SW480 (cell line): ENCODE measurements at regions not wholly inside any gene's neighbourhood (a gene's known extent, or its start where the extent isn't known, plus 50 kb on each side); places are given as distances from the start of the nearest gene placed in this dataset.
A peak's percentile ranks its signal among the peaks of the same experiment; 100 is the strongest.
"Not testable (repeated sequence)": the region's sequence is repeated elsewhere in the genome, so short reads cannot be mapped to it uniquely, and the experiment has no call there.

Experiments used
- DNase-seq: peaks from one replicate; pipeline ENCODE4 v3.0.0-alpha.2; 2016; ENCODE audit warnings: low spot score

- DNase-seq = not testable (repeated sequence)
These were observed 186.1 kb upstream of the FTMT start for GRCh38 chr5:121665542-121665941.

- DNase-seq = no peak
These were observed 184.4 kb upstream of the FTMT start for GRCh38 chr5:121667292-121667691.

GRCh38 chr5:121668635-121669034, 183.0 kb upstream of the FTMT start:
- DNase-seq = peak; percentile 9

GRCh38 chr5:121671624-121672023, 180.1 kb upstream of the FTMT start:
- DNase-seq = no peak

GRCh38 chr5:121675924-121676323, 175.8 kb upstream of the FTMT start:
- DNase-seq = no peak

- no peak for DNase-seq
These were observed 170.3 kb upstream of the FTMT start for GRCh38 chr5:121681229-121681855.

GRCh38 chr5:121688126-121688525, 163.6 kb upstream of the FTMT start:
- no peak for DNase-seq

GRCh38 chr5:121688781-121689180, 162.9 kb upstream of the FTMT start:
- no peak for DNase-seq

- DNase-seq = no peak
These were observed 160.2 kb upstream of the FTMT start for GRCh38 chr5:121691478-121691877.

- no peak for DNase-seq
These were observed 159.5 kb upstream of the FTMT start for GRCh38 chr5:121692158-121692557.

GRCh38 chr5:121693864-121694263, 157.8 kb upstream of the FTMT start:
- DNase-seq = no peak

GRCh38 chr5:121695307-121695706, 156.4 kb upstream of the FTMT start:
- no peak for DNase-seq

- no peak for DNase-seq
These were observed 153.0 kb upstream of the FTMT start for GRCh38 chr5:121698690-121699089.

GRCh38 chr5:121701731-121702130, 150.0 kb upstream of the FTMT start:
- no peak for DNase-seq

- DNase-seq = no peak
These were observed 149.0 kb upstream of the FTMT start for GRCh38 chr5:121702682-121703081.

GRCh38 chr5:121704291-121704690, 147.4 kb upstream of the FTMT start:
- DNase-seq = no peak

- no peak for DNase-seq
These were observed 145.0 kb upstream of the FTMT start for GRCh38 chr5:121706686-121707085.

GRCh38 chr5:121707178-121707577, 144.5 kb upstream of the FTMT start:
- DNase-seq = no peak

- no peak for DNase-seq
These were observed 140.3 kb upstream of the FTMT start for GRCh38 chr5:121711416-121711815.

- DNase-seq = no peak
These were observed 132.4 kb upstream of the FTMT start for GRCh38 chr5:121719255-121719654.

- DNase-seq = no peak
These were observed 126.2 kb upstream of the FTMT start for GRCh38 chr5:121725450-121725849.

- no peak for DNase-seq
These were observed 124.7 kb upstream of the FTMT start for GRCh38 chr5:121726991-121727390.

GRCh38 chr5:121731377-121731776, 120.3 kb upstream of the FTMT start:
- DNase-seq = no peak

GRCh38 chr5:121735618-121736017, 116.1 kb upstream of the FTMT start:
- no peak for DNase-seq

GRCh38 chr5:121737120-121737519, 114.6 kb upstream of the FTMT start:
- DNase-seq = no peak
